ENCODE measurements at regions not wholly inside any gene's neighbourhood (a gene's known extent, or its start where the extent isn't known, plus 50 kb on each side); places are given as distances from the start of the nearest gene placed in this dataset.

GRCh38 chr1:48093147-48093546, 96.0 kb upstream of the TRABD2B start:
- no peaks in the 10 kb centered on the region for H3K9me3 ChIP-seq
- no peak overlapping the region for H3K4me3 ChIP-seq
- H3K27me3 ChIP-seq, result no peaks in the 10 kb centered on the region
- no peaks in the 10 kb centered on the region for H3K36me3 ChIP-seq
- intact Hi-C loops (cut with DNase I), result no loop called here
- WGBS (ENCODE audit: insufficient coverage, low coverage, low lambda C conversion rate, missing lambda C conversion rate), result 36% methylated on average over 8 of the region's 8 CpGs
- H3K27ac ChIP-seq, result no peak overlapping the region
- ATAC-seq (no peak), DNase-seq (no peak)
- H3K4me1 ChIP-seq, result no peaks in the 10 kb centered on the region
- TF ChIP-seq POLR2A (IDR thresholded peaks at IDR 0.05) (no peak), CTCF (IDR thresholded peaks at IDR 0.05) (no peak)

GRCh38 chr1:48092401-48092800, 95.2 kb upstream of the TRABD2B start:
- Histone ChIP-seq H3K27ac (no peak overlapping the region), H3K9me3 (no peaks in the 10 kb centered on the region), H3K27me3 (no peaks in the 10 kb centered on the region), H3K4me3 (no peak overlapping the region), H3K4me1 (no peaks in the 10 kb centered on the region), H3K36me3 (no peaks in the 10 kb centered on the region)
- TF ChIP-seq CTCF (IDR thresholded peaks at IDR 0.05) (no peak), POLR2A (IDR thresholded peaks at IDR 0.05) (no peak)
- intact Hi-C loops (cut with DNase I), result no loop called here
- 64% methylated on average over 7 of the region's 7 CpGs for whole genome bisulfite sequencing (ENCODE audit: insufficient coverage, low coverage, low lambda C conversion rate, missing lambda C conversion rate)
- no peak for ATAC-seq
- no peak for DNase-seq

GRCh38 chr1:48089356-48089891, 92.2 kb upstream of the TRABD2B start:
- WGBS (ENCODE audit: insufficient coverage, low coverage, low lambda C conversion rate, missing lambda C conversion rate), result 93% methylated on average over 8 of the region's 26 CpGs
- TF ChIP-seq POLR2A (IDR thresholded peaks at IDR 0.05) (no peak), CTCF (IDR thresholded peaks at IDR 0.05) (no peak)
- no peaks in the 10 kb centered on the region for H3K9me3 ChIP-seq
- H3K4me3 ChIP-seq, result no peak overlapping the region
- no peak overlapping the region for H3K27ac ChIP-seq
- peak in 1 of 4 donors; percentile 29 for ATAC-seq
- no peaks in the 10 kb centered on the region for H3K4me1 ChIP-seq
- no peaks in the 10 kb centered on the region for H3K36me3 ChIP-seq
- intact Hi-C loops (cut with DNase I), result no loop called here
- H3K27me3 ChIP-seq, result no peaks in the 10 kb centered on the region
- DNase-seq, result no peak

- ATAC-seq (no peak), DNase-seq (no peak)
- TF ChIP-seq POLR2A (IDR thresholded peaks at IDR 0.05) (no peak), CTCF (IDR thresholded peaks at IDR 0.05) (no peak)
- Histone ChIP-seq H3K27ac (no peak overlapping the region), H3K4me3 (no peak overlapping the region), H3K27me3 (no peaks in the 10 kb centered on the region), H3K36me3 (no peaks in the 10 kb centered on the region), H3K4me1 (no peaks in the 10 kb centered on the region), H3K9me3 (no peaks in the 10 kb centered on the region)
- 42% methylated on average over 4 of the region's 4 CpGs for WGBS (ENCODE audit: insufficient coverage, low coverage, low lambda C conversion rate, missing lambda C conversion rate)
- intact Hi-C loops (cut with DNase I), result no loop called here
Measured at GRCh38 chr1:48084826-48085225, 87.6 kb upstream of the TRABD2B start.

All from right lobe of liver (tissue), 6 donors.